Smooth muscle cell (in vitro differentiated cells): ENCODE measurements at regions not wholly inside any gene's neighbourhood (a gene's known extent, or its start where the extent isn't known, plus 50 kb on each side); places are given as distances from the start of the nearest gene placed in this dataset.

Experiments used
- DNase-seq: peaks from one replicate; lab custom pipeline; 2025; ENCODE audit not compliant: unreplicated experiment; lab: John Stamatoyannopoulos, UW
- H2AFZ ChIP-seq: fragments of 200-600 bp; sonication (generic); 2 replicates; pipeline ENCODE4 v1.6.0; 2016; ENCODE audit warnings: antibody characterized with exemption, low read depth, mild to moderate bottlenecking
- H3F3A ChIP-seq: fragments of 200-600 bp; sonication (generic); 2 replicates; pipeline ENCODE4 v1.6.0; 2017; ENCODE audit warnings: antibody characterized with exemption, low read depth
- H3K27ac ChIP-seq: fragments of 200-600 bp; sonication (generic); 2 replicates; pipeline ENCODE4 v1.5.1; 2016; ENCODE audit warnings: low read depth, mild to moderate bottlenecking
- H3K27me3 ChIP-seq: fragments of 200-600 bp; sonication (generic); 2 replicates; pipeline ENCODE4 v1.6.1; 2016; ENCODE audit warnings: low read depth, mild to moderate bottlenecking
- H3K36me3 ChIP-seq: fragments of 200-600 bp; sonication (generic); 2 replicates; pipeline ENCODE4 v1.5.1; 2016; ENCODE audit warnings: low read depth
- H3K4me1 ChIP-seq: fragments of 200-600 bp; sonication (generic); 2 replicates; pipeline ENCODE4 v1.5.1; 2016; ENCODE audit warnings: low read depth
- H3K4me2 ChIP-seq: fragments of 200-600 bp; sonication (generic); 2 replicates; pipeline ENCODE4 v1.6.0; 2016; ENCODE audit warnings: mild to moderate bottlenecking
- H3K4me3 ChIP-seq: fragments of 200-600 bp; sonication (generic); 2 replicates; pipeline ENCODE4 v1.5.1; 2016; ENCODE audit warnings: mild to moderate bottlenecking
- H3K79me2 ChIP-seq: fragments of 200-600 bp; sonication (generic); 2 replicates; pipeline ENCODE4 v1.6.0; 2016; ENCODE audit warnings: low read depth, mild to moderate bottlenecking
- H3K9ac ChIP-seq: fragments of 200-600 bp; sonication (generic); 2 replicates; pipeline ENCODE4 v1.6.0; 2016; ENCODE audit warnings: low read depth
- H3K9me3 ChIP-seq: fragments of 200-600 bp; sonication (generic); replicated peaks from 2 replicates; pipeline ENCODE4 v1.5.1; 2016; ENCODE audit warnings: low read depth
- H4K20me1 ChIP-seq: fragments of 200-600 bp; sonication (generic); 2 replicates; pipeline ENCODE4 v1.6.0; 2016; ENCODE audit warnings: low read depth
- WGBS: methylation state at CpG from one replicate; pipeline ENCODE4 v1.1.7; 2016; ENCODE audit warnings: low lambda C conversion rate; 5-methylcytosine and 5-hydroxymethylcytosine counted together
- TF ChIP-seq, protein P1 (sequence below): fragments of 200-600 bp; sonication (generic); IDR thresholded peaks from 2 replicates; pipeline ENCODE4 v1.5.1; 2017; ENCODE audit warnings: borderline replicate concordance, mild to moderate bottlenecking, antibody characterized with exemption; ENCODE audit not compliant: insufficient read depth, poor library complexity, severe bottlenecking

DNA sequence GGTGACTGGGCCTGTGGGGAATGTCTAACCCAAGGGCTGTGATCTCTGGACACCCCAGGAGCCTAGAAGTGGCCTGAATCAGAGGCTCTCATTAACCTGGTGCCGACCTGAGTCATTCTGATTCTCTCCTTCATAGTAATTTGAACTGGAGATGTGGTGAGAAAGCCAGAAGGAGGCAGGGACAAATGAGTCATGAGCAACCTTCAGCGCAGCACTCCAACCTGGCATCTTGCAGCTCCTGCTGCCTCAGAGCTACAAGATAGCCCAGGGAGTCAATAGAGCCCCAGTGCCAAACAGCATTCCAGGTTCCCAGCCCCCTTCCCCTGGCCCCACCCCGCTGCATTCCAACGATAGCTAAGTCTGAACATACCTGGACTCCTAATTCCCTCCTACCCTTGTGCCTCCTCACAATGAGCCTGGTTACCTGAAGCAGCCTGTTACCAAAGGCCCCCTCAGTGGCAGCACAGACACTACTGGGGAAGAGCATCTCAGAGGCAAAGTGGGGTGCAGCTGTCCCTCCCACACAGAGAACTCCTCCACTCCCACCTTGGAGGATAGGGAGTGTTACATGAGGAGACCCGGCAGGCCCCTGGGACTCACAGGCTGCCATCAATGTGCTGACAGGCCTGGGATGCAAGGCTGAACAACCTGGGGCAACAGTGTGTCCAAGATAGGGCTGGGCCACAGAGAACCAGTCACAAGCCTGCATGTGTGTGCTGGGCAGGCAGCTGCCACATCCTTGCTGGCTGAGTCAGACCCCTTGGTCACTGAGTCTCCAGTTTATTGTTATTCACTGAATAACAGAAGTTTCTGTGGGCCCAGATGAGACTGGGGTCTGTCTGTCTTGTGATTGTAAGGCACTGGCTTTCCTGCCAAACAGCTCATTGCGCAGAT is 76.8 kb upstream of the LEP start:
- peaks cover 66% of the 10 kb centered on the region for H3K27me3 ChIP-seq
- no peaks in the 10 kb centered on the region for H3K9me3 ChIP-seq
- peak overlapping the region; percentile 66 for H3K27ac ChIP-seq
- DNase-seq = no peak
- no peak overlapping the region for H2AFZ ChIP-seq
- H4K20me1 ChIP-seq = peaks cover 10% of the 10 kb centered on the region
- H3K4me2 ChIP-seq = no peak overlapping the region
- H3F3A ChIP-seq = no peaks in the 10 kb centered on the region
- peaks cover 12% of the 10 kb centered on the region for H3K4me1 ChIP-seq
- H3K4me3 ChIP-seq = no peak overlapping the region
- no peaks in the 10 kb centered on the region for H3K79me2 ChIP-seq
- 50% methylated on average over 6 of the region's 6 CpGs for WGBS
- H3K9ac ChIP-seq = peak overlapping the region; percentile 40
- no peaks in the 10 kb centered on the region for H3K36me3 ChIP-seq
- TF ChIP-seq, protein P1, sequence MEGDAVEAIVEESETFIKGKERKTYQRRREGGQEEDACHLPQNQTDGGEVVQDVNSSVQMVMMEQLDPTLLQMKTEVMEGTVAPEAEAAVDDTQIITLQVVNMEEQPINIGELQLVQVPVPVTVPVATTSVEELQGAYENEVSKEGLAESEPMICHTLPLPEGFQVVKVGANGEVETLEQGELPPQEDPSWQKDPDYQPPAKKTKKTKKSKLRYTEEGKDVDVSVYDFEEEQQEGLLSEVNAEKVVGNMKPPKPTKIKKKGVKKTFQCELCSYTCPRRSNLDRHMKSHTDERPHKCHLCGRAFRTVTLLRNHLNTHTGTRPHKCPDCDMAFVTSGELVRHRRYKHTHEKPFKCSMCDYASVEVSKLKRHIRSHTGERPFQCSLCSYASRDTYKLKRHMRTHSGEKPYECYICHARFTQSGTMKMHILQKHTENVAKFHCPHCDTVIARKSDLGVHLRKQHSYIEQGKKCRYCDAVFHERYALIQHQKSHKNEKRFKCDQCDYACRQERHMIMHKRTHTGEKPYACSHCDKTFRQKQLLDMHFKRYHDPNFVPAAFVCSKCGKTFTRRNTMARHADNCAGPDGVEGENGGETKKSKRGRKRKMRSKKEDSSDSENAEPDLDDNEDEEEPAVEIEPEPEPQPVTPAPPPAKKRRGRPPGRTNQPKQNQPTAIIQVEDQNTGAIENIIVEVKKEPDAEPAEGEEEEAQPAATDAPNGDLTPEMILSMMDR = no peak

DNA sequence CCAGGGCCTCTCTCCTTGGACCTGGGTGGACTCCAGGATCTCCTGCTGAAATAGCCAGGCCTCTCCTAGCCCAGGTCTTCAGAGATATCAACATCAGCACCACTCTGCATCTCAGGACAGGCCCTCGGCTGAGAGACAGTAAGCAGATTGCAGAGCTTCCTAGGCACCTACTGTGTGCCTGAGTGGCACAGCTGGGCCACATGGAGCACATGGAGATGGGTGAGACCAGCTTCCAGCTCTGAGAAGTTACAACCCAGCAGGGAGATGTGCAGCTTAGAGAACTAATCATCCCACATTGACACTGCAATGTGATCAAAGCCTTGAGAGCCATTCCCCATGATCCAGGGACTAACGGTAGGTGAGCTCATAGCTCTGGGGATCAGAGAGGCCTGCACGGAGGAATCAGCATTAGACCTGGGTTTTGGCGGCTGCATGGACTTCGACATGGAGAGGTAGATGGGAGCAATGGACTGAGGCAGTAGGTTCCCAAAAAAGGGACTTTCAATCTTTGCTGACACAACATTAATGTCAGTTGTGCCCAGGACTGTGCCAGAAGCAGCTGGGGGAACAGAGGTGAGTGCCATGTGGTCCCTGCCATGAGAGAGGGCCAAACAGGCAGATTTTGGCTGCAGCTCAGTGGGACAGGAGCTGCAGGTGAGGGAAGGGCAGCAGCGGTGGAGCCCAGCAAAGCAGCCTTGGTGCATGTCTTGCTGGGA is 76.0 kb upstream of the LEP start:
- peaks cover 10% of the 10 kb centered on the region for H4K20me1 ChIP-seq
- TF ChIP-seq, protein P1 = no peak
- no peaks in the 10 kb centered on the region for H3K79me2 ChIP-seq
- no peak overlapping the region for H3K4me3 ChIP-seq
- no peak overlapping the region for H2AFZ ChIP-seq
- H3K9me3 ChIP-seq = no peaks in the 10 kb centered on the region
- 89% methylated on average over 6 of the region's 6 CpGs for WGBS
- H3K4me1 ChIP-seq = peaks cover 12% of the 10 kb centered on the region
- no peak overlapping the region for H3K4me2 ChIP-seq
- H3K27me3 ChIP-seq = peaks cover 68% of the 10 kb centered on the region
- no peak overlapping the region for H3K9ac ChIP-seq
- DNase-seq = no peak
- H3K27ac ChIP-seq = no peak overlapping the region
- H3K36me3 ChIP-seq = no peaks in the 10 kb centered on the region
- H3F3A ChIP-seq = no peaks in the 10 kb centered on the region

DNA sequence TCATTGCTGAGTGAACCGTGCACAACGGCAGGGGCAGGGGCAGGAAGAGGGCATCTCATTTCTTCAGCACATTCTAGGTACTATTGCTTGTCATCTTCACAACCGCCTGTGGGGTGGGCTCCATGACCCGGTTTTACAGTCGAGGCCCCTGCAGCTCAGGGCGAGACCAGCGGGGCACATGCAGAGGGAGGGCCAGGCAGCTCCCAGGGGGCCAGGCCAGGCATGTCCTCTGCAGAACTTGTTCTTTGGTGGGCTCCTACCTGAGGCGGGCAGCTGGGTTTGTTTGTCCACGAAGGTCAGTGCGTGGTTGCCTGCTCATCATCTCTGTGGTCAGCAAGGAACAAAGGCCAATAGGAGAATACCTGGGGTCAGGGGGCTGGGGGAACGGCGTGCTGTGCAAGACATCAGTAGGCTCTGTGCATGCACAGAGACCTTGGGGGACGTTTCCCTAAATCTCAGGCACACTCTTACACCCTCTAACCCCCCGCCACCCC is 75.1 kb upstream of the LEP start:
- H3K9ac ChIP-seq = no peak overlapping the region
- H4K20me1 ChIP-seq = peaks cover 10% of the 10 kb centered on the region
- H3K4me1 ChIP-seq = peaks cover 12% of the 10 kb centered on the region
- TF ChIP-seq, protein P1 = no peak
- H2AFZ ChIP-seq = no peak overlapping the region
- H3K4me3 ChIP-seq = no peak overlapping the region
- no peaks in the 10 kb centered on the region for H3K36me3 ChIP-seq
- H3K27ac ChIP-seq = no peak overlapping the region
- H3K9me3 ChIP-seq = no peaks in the 10 kb centered on the region
- 45% methylated on average over 14 of the region's 14 CpGs for WGBS
- peaks cover 71% of the 10 kb centered on the region for H3K27me3 ChIP-seq
- no peaks in the 10 kb centered on the region for H3K79me2 ChIP-seq
- H3F3A ChIP-seq = no peaks in the 10 kb centered on the region
- DNase-seq = no peak
- no peak overlapping the region for H3K4me2 ChIP-seq
